ENCODE measurements at regions not wholly inside any gene's neighbourhood (a gene's known extent, or its start where the extent isn't known, plus 50 kb on each side); places are given as distances from the start of the nearest gene placed in this dataset.
"Not testable (repeated sequence)": the region's sequence is repeated elsewhere in the genome, so short reads cannot be mapped to it uniquely, and the experiment has no call there.

DNA sequence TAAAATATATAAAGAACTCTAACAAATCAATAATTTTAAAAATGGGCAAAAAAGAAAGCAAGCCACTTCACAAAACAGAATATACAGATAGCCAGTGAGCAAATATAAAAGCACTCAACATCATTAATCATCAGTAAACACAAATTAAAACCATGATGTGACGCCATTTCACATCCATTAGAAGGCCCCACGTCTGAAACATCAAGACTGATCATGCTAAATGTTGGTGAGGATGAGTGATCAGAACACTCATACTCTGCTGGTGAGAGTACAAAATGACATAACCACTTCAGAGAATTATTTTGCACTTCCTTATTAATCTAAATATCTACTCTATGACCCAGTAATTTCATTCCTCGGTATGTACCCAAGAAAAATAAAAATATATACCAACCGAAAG lies 512.2 kb upstream of the NR5A2 start:
- Histone ChIP-seq H3K4me1 (ENCODE audit: insufficient read depth, poor library complexity, severe bottlenecking) (no peaks in the 10 kb centered on the region), H3K4me3 (ENCODE audit: severe bottlenecking) (no peak overlapping the region), H3K9me3 (ENCODE audit: severe bottlenecking) (peaks cover 2% of the 10 kb centered on the region), H3K36me3 (ENCODE audit: low read depth) (no peaks in the 10 kb centered on the region), H3K27ac (ENCODE audit: poor library complexity, severe bottlenecking) (no peak overlapping the region), H3K27me3 (ENCODE audit: insufficient read depth, poor library complexity, severe bottlenecking) (no peaks in the 10 kb centered on the region)
- no peak for DNase-seq (ENCODE audit: low spot score)
- TF ChIP-seq, protein P1, sequence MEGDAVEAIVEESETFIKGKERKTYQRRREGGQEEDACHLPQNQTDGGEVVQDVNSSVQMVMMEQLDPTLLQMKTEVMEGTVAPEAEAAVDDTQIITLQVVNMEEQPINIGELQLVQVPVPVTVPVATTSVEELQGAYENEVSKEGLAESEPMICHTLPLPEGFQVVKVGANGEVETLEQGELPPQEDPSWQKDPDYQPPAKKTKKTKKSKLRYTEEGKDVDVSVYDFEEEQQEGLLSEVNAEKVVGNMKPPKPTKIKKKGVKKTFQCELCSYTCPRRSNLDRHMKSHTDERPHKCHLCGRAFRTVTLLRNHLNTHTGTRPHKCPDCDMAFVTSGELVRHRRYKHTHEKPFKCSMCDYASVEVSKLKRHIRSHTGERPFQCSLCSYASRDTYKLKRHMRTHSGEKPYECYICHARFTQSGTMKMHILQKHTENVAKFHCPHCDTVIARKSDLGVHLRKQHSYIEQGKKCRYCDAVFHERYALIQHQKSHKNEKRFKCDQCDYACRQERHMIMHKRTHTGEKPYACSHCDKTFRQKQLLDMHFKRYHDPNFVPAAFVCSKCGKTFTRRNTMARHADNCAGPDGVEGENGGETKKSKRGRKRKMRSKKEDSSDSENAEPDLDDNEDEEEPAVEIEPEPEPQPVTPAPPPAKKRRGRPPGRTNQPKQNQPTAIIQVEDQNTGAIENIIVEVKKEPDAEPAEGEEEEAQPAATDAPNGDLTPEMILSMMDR (IDR thresholded peaks at IDR 0.05; ENCODE audit: poor library complexity, severe bottlenecking) = no peak
- ATAC-seq (ENCODE audit: low read depth) = no peak

DNA sequence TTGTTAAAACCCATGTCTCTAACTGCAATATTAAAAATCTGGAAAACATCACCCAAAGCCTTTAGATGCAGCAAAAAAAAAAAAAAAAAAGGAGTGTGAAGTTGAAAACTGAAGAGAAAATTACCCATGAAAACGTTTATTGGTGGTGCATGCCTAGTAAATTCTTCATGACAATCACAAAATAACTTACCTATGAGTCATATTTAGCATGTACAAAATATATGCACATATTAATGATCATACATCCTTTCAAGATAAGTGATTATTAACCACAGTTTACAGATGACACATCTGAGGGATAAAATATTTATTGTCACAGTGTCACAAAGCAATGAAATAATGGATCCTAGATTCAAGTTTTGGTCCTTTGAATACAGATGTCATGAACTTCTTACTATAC lies 505.2 kb upstream of the NR5A2 start:
- ATAC-seq (ENCODE audit: low read depth) (no peak), DNase-seq (ENCODE audit: low spot score) (no peak)
- Histone ChIP-seq H3K27me3 (ENCODE audit: insufficient read depth, poor library complexity, severe bottlenecking) (no peaks in the 10 kb centered on the region), H3K4me1 (ENCODE audit: insufficient read depth, poor library complexity, severe bottlenecking) (no peaks in the 10 kb centered on the region), H3K36me3 (ENCODE audit: low read depth) (no peaks in the 10 kb centered on the region), H3K27ac (ENCODE audit: poor library complexity, severe bottlenecking) (no peak overlapping the region), H3K9me3 (ENCODE audit: severe bottlenecking) (peaks cover 2% of the 10 kb centered on the region), H3K4me3 (ENCODE audit: severe bottlenecking) (no peak overlapping the region)
- TF ChIP-seq, protein P1 (IDR thresholded peaks at IDR 0.05; ENCODE audit: poor library complexity, severe bottlenecking) = no peak

DNA sequence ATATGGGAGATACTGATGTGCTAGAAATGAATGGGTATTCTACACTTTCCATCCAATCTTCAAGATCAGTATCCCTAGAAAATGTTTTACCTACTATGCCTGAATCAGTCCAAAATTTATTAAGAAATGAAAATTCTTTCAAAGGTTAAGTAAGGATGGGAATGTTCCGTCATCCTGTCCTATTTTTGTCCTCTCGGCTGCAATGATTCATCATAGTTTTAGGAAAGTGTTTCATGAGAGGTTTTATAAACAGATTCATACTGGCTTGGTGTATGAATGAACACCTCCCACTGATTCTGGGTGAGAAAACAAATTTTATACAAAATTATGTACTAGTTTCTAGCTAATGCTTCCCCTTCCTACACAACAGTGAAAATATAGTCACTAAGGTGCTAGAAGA lies 504.6 kb upstream of the NR5A2 start:
- TF ChIP-seq, protein P1 (IDR thresholded peaks at IDR 0.05; ENCODE audit: poor library complexity, severe bottlenecking) = no peak
- no peak for DNase-seq (ENCODE audit: low spot score)

DNA sequence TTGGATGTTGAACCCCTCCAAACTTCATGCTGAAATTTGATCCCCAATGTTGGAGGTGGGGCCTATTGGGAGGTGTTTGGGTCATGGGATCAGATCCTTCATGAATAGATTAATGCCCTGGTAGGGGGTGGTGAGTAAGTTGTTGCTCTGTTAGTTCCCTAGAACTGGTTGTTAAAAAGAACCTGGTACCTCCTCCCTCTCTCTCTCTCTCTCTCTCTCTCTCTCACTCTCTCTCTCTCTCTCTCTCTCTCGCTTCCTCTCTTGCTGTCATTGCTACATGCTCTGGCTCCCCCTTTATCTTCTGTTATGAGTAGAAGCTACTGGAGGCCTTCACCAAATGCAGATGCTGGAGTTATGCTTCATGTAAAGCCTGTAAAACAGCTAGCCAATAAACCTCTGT lies 498.2 kb upstream of the NR5A2 start:
- no peaks in the 10 kb centered on the region for H3K27me3 ChIP-seq (ENCODE audit: insufficient read depth, poor library complexity, severe bottlenecking)
- no peak overlapping the region for H3K4me3 ChIP-seq (ENCODE audit: severe bottlenecking)
- no peaks in the 10 kb centered on the region for H3K36me3 ChIP-seq (ENCODE audit: low read depth)
- DNase-seq (ENCODE audit: low spot score) (no peak), ATAC-seq (ENCODE audit: low read depth) (no peak)
- H3K27ac ChIP-seq (ENCODE audit: poor library complexity, severe bottlenecking) = no peak overlapping the region
- peaks cover 3% of the 10 kb centered on the region for H3K9me3 ChIP-seq (ENCODE audit: severe bottlenecking)
- H3K4me1 ChIP-seq (ENCODE audit: insufficient read depth, poor library complexity, severe bottlenecking) = no peaks in the 10 kb centered on the region
- TF ChIP-seq, protein P1 (IDR thresholded peaks at IDR 0.05; ENCODE audit: poor library complexity, severe bottlenecking) = no peak

More for the DNA sequence above, 504.6 kb upstream of the NR5A2 start:
- no peak overlapping the region for H3K27ac ChIP-seq (ENCODE audit: poor library complexity, severe bottlenecking)
- no peaks in the 10 kb centered on the region for H3K27me3 ChIP-seq (ENCODE audit: insufficient read depth, poor library complexity, severe bottlenecking)
- no peaks in the 10 kb centered on the region for H3K36me3 ChIP-seq (ENCODE audit: low read depth)
- no peaks in the 10 kb centered on the region for H3K4me1 ChIP-seq (ENCODE audit: insufficient read depth, poor library complexity, severe bottlenecking)
- no peak overlapping the region for H3K4me3 ChIP-seq (ENCODE audit: severe bottlenecking)
- peaks cover 2% of the 10 kb centered on the region for H3K9me3 ChIP-seq (ENCODE audit: severe bottlenecking)
- no peak for ATAC-seq (ENCODE audit: low read depth)

DNA sequence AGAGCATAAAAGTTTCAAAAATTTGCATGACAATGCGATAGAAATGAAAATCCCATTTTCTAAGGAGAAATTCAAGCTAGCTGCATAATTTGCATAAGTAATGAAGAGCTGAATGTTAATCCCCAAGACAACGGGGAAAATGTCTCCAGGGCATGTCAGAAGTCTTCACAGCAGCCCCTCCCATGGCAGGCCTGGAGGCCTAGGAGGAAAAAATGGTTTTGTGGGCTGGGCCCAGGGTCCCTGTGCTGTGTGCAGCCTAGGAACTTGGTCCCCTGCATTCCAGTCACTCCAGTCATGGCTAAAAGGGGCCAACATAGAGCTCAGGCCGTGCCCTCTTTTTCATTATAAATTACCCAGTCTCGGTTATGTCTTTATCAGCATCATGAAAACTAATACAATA lies 494.1 kb upstream of the NR5A2 start:
- not testable (repeated sequence) for ATAC-seq (ENCODE audit: low read depth); H3K4me1 ChIP-seq (ENCODE audit: insufficient read depth, poor library complexity, severe bottlenecking); H3K4me3 ChIP-seq (ENCODE audit: severe bottlenecking); H3K27me3 ChIP-seq (ENCODE audit: insufficient read depth, poor library complexity, severe bottlenecking); H3K9me3 ChIP-seq (ENCODE audit: severe bottlenecking); H3K27ac ChIP-seq (ENCODE audit: poor library complexity, severe bottlenecking); H3K36me3 ChIP-seq (ENCODE audit: low read depth); DNase-seq (ENCODE audit: low spot score)
